Spleen (tissue), 7 donors: ENCODE measurements at regions not wholly inside any gene's neighbourhood (a gene's known extent, or its start where the extent isn't known, plus 50 kb on each side); places are given as distances from the start of the nearest gene placed in this dataset.

Source experiments
- POLR2A ChIP-seq, 3 donors: fragments of 450-650 bp; IDR thresholded peaks; one replicate each; pipeline ENCODE4 v1.5.1; 2017; ENCODE audit warnings: antibody characterized with exemption in 3 of 3, mild to moderate bottlenecking in 1 of 3
- POLR2AphosphoS5 ChIP-seq, 3 donors: sonication (generic); formaldehyde crosslinking; IDR thresholded peaks; one replicate each; pipeline ENCODE4 v1.5.1; 2017; ENCODE audit warnings: antibody characterized with exemption in 3 of 3
- TF ChIP-seq, protein P1 (sequence below), 11 experiments: fragments of 200-600 bp in 7 of 11; fragments of 450-650 bp in 4 of 11; sonication (generic) in 4 of 11; IDR thresholded peaks in 8 of 11; conservative IDR thresholded peaks in 3 of 11; 1 replicate in 7 of 11; 2 replicates in 4 of 11; pipeline versions ENCODE4 v1.4.0 to v1.8.0; 2016 to 2021; ENCODE audit warnings: antibody characterized with exemption in 11 of 11, inconsistent platforms in 4 of 11, mild to moderate bottlenecking in 1 of 11
- donor health status: DM: no; HTN: no; CAD: no; lungs with moderate emphysema.
- donor health status: DM: no; HTN: no; CAD: no.
- donor health status: DM: no; HTN: no; CAD: no.

DNA sequence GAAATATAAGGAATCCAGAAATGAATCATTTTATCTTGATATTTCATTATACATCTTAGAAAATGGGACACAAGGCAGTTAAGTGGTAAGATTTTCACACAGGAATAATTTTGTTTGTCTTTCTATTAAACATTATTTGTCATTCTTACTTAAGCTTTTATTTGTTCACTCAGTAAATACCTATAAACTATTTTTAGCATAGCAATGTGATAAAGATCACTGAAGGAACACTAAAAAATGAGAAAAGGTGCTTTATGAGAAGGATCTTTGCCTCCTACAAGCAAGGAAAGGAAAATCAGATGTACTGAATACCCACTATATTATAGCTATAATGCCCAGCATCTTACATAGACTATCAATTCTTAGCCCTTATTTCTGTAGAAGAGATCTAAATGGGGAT is 176.2 kb upstream of the NYAP2 start:
- TF ChIP-seq, protein P1, sequence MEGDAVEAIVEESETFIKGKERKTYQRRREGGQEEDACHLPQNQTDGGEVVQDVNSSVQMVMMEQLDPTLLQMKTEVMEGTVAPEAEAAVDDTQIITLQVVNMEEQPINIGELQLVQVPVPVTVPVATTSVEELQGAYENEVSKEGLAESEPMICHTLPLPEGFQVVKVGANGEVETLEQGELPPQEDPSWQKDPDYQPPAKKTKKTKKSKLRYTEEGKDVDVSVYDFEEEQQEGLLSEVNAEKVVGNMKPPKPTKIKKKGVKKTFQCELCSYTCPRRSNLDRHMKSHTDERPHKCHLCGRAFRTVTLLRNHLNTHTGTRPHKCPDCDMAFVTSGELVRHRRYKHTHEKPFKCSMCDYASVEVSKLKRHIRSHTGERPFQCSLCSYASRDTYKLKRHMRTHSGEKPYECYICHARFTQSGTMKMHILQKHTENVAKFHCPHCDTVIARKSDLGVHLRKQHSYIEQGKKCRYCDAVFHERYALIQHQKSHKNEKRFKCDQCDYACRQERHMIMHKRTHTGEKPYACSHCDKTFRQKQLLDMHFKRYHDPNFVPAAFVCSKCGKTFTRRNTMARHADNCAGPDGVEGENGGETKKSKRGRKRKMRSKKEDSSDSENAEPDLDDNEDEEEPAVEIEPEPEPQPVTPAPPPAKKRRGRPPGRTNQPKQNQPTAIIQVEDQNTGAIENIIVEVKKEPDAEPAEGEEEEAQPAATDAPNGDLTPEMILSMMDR (IDR thresholded peaks at IDR 0.05 in 8 of 11, conservative IDR thresholded peaks at IDR 0.05 in 3 of 11): no peak
- TF ChIP-seq POLR2A (IDR thresholded peaks at IDR 0.05) (no peak), POLR2AphosphoS5 (IDR thresholded peaks at IDR 0.05) (no peak)
